Retina (tissue), 1 donor: ENCODE measurements at regions not wholly inside any gene's neighbourhood (a gene's known extent, or its start where the extent isn't known, plus 50 kb on each side); places are given as distances from the start of the nearest gene placed in this dataset.
A peak's percentile ranks its signal among the peaks of the same experiment; 100 is the strongest.
"Not testable (repeated sequence)": the region's sequence is repeated elsewhere in the genome, so short reads cannot be mapped to it uniquely, and the experiment has no call there.

Experiments
- DNase-seq: peaks from one replicate; pipeline ENCODE4 v3.0.0-alpha.2; 2016

DNA sequence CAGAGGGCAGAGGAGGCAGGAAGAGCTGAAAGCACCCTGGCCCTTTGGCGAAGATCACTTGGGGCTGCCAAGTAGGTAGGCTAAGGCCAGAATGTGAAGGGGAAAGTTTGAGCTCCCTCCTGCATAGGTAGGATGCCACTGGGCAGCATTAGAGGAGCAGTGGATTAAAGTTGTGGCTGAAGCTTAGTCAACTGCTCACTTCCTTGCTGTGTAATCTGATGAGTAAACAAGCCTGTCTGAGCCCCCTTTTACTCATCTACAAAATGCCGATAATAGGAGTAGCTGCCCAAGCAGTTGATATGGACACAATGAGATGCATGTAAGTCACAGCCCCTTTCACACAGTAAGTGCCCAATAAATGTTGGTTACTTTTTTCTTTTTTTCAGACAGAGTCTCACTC lies 216.4 kb downstream of the MN1 start:
- DNase-seq: no peak

DNA sequence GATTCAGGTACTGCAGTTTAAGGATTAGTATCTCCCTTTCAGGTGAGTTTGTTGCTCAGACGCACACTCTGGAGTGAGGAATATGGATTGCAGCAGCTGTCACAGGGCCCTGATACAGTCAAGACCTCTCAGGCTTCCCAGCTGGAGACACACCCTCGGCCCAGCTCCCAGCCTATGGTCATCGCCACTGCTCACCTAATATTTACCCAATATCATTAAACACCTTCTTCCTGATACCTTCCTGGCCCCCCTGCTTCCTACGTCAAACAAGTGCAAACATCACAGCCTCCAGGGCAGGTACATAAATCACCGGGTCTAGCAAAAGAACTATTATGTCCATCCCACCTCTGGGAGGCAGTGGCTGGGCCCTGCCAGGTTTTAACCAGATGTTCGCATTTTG lies 213.3 kb downstream of the MN1 start:
- no peak for DNase-seq

DNA sequence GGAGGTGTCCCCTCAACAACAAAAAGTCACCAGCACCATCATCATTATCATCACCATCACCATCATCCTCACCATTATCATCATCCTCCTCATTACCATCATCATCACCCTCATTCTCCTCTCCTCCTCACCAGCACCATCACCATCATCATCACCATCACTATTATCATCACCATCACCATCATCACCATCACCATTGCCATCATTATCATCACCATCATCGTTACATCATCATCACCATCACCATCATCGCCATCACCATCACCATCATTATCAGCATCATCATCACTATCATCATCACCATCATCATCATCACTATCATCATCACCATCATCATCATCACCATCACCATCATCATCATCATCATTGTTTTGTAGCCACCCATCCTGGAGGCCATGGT lies 212.6 kb downstream of the MN1 start:
- DNase-seq: no peak

DNA sequence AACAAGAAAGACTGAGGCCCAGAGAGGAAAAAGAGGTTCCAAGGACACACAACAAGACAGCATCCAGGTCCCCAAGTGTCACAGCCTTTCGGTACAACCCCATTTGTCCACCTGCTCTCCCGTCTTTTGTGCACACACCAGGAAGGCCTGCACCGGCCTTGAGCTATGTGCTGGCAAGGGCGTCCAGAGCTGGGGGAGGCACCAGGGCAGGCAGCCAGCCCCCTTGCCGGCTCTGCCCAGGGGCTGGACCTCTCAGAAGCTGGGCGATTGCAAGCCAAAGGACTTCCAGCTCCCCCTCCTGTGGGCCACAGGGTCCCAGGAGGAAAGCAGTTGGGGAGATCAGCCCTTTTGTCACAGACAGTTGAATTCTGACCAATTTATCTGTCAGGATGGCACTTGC lies 210.5 kb downstream of the MN1 start:
- no peak for DNase-seq

DNA sequence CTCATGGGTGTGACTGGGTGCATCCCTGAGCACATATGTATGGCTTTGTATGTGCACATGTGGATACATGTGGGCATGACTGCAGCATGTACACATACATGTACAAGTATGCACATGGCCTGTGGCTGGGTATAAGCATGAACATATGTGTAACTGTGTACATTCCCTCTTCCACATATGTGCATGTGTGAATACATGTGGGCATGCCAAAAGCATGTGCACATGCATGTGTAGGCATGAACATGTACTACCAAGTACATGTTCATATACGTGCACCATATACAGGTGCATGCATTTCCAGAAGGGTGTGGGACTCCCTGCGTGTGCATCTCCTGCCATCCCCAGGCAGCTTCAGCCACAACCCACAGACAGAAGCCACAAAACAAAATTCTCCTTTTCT lies 208.2 kb downstream of the MN1 start:
- no peak for DNase-seq

DNA sequence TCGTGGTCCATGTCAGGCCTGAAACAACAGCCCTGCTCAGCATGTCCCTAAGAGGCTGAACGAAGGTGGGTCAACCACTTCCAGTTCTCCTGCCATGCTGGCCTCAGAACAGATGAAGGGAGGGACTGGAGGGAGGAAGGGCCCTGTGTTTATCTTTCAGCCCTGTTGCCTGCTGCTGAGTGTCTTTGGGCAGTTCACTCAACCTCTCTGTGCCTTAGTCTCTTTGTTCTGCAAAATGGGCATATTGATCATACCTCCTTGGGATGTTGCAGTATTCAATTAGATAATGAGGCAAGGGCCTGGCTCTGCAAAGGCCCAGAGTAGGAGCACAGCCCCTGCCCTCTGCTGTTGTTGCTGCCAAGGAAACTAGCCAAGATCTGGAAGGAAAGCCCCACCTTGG lies 207.5 kb downstream of the MN1 start:
- DNase-seq: no peak

DNA sequence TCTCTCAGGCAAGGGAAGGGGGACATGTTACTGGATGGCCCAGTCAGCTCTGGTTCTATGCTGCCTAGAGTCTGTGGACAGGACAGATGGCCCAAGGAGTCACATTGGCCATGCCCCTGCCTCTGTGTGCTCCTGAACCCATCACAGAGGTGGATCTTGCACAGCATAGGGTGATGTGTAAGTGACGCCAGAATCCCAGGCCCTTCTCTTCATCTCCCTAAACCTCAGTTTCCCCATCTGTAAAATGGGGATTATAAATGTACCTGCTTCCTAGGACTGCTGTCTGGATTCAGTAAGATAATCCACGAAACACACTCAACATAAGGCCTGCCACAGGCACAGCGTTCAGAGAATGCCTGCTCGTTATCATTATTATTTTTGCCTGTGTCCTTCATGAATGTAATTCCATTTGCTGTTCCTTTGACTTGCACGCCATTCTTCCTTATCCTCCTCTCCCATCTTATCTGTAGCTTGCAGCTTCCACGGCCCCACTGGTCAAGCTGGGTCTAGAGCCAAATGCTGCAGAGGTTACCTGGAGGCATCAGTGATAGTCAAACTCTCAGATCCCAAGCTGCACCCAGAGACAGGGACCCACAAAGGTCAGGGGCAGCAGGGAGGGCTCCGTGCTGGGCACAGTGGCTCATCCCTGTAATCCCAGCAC lies 207.0 kb downstream of the MN1 start:
- DNase-seq: no peak

DNA sequence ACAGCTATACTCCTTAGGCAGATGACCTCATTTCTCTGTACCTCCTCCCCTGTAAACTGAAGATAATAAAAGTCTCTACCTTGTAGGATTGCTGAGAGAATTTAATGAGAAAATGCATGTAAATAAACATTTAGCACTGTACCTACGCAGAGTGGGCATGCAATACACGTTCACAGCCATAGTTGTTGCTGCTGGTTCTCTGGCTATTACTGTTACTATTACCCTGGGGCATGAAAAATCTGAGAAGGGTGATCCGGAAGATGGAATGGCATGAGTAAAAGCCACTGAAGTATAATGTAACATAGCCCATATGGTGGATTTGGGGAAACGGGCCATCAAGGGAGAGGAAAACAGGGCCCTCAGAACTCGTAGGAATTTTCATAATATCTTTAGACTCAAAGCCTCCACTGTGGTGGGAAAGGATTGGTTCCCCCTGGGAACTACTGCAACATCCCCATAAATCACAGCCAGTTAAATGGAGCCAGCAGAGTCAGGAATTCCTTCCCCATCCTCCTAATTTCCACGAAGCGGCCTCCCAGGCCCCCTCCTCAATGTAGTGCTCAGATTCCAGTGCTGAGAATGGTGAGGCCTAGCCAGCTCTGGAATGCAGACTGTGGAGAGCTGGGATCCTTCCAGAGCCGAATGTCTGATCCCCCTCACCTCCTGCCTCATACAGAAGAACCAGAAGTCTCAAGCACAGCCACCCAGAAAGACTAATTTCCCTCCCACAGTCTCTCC lies 205.3 kb downstream of the MN1 start:
- no peak for DNase-seq

DNA sequence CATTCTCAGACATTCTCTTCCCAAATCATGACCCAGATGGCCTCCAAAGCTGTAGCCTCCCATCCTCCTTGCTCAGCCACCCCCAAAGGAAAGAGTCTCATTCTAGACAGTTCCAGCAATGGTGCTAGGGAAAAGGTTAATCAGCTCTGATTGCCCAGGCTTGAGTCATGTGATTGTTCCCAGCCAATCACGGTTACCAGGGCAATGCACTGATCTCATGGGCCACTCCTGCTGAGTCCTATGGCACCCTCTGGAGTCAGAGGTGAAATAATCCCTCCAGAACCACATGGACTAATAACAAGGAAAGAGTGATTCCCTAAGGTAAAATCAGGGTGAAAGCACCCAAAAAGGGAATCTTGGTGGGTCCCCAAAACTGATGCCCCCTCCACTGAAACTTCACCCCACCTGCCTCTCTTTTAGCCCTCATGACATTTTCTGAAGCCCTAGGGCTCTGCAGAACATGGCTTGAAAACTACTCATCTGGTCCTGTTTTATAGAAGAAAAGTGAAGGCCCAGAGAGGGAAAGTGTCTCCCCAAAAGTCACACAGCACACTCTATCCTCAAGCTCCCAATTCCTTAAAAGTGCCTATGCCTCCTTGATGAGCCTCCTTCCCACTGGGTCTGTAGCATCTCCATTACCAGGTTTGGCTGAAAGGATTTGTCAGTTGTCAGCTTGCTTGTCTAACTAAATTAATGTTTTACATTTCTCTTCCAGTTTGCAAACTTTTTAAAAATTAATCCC lies 203.7 kb downstream of the MN1 start:
- no peak for DNase-seq

DNA sequence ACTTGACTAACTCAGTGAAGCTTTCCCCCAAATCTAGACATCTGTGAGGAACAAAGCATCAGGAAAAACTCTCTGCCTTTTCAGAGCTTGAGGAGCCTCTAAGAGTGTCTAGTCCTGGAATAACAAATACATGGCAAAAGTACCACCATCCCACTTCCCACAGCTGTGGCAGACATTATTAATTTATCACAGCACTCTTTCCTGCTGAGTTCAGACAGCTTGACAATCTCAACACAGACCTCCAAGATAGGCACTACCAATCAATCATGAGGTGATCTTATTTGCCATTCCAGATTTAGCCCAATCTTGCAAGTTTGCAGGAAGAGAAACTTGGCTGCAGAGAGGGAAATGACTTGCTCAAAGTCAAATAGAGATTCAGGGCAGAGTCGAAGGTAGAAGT lies 202.8 kb downstream of the MN1 start:
- no peak for DNase-seq

DNA sequence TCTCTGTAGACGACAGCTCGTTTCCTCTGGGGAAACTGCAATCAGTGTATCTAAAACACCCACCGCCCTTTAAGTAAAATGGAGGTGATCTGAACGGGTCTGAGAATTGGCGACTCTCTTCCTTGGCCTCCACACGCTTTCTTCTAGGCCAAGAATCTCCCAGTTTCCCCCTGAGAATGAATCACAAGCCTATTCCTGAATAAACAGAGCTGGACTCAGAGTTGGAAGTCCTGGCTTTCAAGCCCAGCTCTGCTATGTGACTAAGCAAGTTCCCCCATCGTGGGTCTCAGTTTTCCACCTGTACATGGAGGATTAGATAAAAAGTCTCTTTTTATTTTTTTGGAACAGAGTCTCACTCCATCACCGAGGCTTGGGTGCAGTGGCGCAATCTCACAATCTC lies 200.4 kb downstream of the MN1 start:
- DNase-seq: no peak

DNA sequence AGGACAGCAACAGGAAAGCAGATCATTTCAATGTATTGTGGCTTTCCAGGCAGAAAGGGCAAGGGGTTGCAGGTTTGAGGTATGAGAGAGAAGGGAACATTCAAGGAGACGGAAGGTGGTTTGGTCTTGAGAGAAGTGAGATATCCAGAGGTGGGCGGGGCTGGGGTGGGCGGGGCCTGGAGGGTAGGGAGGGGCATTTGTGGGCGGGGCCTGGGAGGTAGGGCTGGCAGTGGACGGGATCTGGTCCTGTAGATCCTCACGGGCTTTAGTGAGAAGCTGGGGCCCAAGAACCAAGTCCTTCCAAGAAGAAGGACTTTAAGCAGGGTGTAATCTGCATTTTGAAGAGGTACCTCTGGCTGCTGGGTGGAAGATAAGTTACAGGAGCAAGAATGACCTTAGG lies 199.2 kb downstream of the MN1 start:
- no peak for DNase-seq

DNA sequence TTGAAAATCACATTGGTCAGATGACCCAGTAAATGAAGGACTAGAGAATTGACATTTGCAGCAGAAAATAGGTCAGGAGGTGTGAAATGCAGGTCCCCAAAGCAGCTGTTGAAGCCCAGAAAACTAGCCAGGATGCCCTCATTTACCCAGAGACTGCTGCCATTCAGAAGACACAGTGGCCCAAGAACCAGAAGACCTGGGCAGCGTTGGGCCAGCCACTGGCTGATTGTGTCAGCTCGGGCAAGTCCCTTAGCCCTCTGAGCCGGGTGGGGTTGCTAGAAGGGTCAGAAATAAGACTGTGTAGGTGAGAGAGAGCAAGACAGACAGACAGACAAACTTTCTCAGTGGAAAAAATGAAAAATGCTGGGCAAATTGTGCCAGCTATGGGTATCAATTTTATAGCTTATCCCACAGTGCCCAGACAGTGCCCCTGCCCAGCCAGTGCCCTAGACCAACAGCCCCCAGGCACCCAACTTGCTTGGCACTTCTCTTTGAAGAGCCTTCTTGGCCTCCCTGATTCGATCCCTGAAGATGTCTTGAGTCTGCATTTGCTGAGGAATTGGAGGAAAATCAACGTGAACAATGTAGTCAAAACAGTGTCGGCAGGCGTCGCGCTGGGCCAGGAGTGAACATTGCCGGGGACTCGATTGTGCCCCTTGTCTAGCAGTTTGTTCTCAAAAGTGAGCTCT lies 198.3 kb downstream of the MN1 start:
- no peak for DNase-seq

DNA sequence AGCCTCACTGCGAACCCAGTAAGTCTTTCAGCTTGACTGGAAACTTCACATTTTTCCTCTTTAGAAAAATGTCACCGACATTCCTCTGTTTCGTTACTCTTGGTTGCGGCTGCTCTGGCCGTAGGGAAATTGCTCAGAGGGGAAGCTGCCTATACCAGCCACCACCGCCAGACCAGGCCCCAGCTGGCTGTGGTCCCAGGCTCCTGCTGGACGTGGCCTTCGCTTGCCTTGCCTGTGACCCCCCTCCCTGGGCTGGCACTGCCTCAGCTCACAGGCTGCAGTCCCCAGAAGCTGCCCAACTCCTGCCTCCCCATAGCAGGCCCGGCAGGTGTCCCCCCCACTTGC lies 197.8 kb downstream of the MN1 start:
- DNase-seq: no peak

DNA sequence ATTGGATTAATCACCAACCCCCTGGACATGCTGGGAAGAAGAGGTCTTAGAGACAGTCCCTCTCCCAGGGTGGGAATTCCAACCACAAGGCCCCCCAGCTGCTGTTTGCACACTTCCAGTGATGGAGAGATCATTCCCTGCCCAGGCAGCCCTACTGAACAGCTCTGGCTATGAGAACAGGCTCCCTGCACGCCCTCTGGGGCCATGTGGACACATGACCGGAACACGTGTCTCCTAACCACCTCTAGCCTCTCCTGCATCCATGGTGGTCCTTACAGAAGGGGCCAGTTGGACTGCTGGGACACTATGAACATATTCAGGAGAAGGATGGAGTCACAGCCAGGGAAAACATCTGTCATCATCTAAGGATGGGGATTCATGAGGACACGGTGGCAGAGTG lies 196.2 kb downstream of the MN1 start:
- no peak for DNase-seq

DNA sequence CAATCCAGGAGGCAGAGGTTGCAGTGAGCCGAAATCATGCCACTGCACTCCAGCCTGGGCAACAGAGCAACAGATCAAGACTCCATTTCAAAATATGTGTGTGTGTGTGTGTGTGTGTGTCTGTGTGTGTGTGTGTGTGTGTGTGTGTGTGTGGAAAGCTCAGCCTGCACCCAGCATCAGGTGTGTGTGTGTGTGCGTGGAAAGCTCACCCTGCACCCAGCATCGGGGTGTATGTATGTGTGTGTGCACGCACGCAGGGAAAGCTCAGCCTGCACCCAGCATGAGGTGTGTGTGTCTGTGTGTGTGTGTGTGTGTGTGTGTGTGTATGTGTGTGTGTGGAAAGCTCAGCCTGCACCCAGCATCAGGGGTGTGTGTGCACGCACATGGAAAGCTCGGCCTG lies 193.8 kb downstream of the MN1 start:
- not testable (repeated sequence) for DNase-seq

DNA sequence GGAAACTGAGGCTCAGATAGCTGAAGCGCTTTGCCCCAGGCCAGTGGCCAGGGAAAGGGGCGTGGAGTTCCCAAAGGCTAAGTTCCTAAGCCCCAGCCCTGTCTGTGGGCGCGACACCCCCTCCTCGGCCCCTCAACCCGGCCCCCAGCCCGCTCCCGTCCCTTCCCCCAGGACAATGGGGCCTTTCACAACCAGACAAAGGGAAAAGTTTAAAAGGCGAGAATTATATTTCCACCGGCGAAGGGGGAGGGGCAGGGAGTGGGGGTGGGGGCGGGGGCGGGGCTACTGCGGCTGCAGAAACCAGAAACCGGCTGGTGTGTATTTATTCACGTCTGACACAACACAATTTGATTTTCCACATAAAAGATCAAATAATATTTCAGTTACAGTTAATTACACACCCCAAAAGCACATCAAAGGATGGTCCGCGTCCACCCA lies 192.1 kb downstream of the MN1 start:
- DNase-seq: peak; percentile 63

DNA sequence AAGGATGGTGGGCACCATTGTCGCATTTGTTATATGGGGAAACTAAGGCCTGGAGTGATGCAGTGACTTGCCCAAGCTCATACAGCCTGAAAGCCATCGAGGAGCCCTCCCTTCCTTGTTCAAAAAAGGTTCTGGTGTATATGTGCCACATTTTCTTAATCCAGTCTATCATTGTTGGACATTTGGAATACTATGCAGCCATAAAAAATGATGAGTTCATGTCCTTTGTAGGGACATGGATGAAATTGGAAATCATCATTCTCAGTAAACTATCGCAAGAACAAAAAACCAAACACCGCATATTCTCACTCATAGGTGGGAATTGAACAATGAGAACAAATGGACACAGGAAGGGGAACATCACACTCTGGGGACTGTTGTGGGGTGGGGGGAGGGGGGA lies 191.4 kb downstream of the MN1 start:
- DNase-seq: not testable (repeated sequence)

DNA sequence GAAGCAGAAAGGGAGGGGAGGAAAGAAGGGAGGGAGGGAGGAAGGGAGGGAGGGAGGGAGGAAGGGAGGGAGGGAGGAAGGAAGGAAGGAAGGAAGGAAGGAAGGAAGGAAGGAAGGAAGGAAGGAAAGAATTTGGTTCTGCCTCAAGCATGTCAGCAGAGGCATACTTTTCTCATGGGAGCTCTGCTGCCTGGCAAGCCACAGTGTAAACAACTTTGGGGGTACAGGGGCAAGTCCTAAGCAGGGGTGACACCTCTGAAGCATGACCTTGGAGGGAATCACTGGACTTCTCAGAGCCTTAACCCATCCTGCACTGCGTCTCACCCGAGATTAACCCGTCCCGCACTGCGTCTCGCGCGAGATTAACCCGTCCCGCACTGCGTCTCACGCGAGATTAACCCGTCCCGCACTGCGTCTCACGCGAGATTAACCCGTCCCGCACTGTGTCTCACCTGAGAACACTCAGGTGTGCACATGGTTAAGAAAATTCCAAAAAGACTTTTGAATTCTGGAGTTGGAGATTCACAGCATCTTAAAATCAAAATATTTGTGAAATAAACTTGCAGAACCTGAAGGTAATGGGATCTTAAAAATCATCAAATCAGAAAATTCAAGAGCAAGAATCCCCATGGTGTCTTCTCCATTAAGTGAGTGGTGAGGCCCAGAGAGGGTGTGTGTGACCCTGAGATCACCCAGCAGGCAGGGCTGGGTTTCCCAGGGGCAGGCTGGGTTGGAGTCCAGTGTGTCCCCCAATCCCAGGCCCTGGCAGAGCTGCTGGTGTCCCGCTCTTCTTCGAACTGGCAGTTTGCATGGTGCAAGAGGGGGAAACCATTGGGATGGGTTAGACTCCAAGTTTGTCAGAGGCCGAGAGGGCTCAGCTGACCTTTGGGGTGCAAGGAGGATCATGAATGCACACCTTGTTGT lies 190.4 kb downstream of the MN1 start:
- DNase-seq: no peak

DNA sequence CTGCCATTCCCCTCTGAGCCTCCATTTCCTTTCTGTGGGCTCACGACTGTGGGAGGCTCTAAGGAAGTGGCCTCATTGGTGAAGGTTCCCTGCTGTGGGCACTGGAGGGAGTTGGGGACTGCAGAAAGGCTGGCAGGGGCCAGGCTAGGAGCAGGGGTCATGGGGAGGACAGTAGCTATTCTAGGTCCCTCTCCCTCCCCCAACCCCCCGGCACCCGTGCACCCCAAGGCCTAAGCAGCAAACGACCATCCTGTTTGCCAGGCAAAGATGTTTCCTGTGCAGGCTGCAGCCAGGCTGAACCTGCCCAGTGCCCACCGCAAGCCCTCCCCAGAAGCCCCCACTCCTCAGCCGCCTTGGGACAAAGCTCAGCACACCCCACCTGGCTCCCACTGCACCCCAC lies 189.4 kb downstream of the MN1 start:
- no peak for DNase-seq

DNA sequence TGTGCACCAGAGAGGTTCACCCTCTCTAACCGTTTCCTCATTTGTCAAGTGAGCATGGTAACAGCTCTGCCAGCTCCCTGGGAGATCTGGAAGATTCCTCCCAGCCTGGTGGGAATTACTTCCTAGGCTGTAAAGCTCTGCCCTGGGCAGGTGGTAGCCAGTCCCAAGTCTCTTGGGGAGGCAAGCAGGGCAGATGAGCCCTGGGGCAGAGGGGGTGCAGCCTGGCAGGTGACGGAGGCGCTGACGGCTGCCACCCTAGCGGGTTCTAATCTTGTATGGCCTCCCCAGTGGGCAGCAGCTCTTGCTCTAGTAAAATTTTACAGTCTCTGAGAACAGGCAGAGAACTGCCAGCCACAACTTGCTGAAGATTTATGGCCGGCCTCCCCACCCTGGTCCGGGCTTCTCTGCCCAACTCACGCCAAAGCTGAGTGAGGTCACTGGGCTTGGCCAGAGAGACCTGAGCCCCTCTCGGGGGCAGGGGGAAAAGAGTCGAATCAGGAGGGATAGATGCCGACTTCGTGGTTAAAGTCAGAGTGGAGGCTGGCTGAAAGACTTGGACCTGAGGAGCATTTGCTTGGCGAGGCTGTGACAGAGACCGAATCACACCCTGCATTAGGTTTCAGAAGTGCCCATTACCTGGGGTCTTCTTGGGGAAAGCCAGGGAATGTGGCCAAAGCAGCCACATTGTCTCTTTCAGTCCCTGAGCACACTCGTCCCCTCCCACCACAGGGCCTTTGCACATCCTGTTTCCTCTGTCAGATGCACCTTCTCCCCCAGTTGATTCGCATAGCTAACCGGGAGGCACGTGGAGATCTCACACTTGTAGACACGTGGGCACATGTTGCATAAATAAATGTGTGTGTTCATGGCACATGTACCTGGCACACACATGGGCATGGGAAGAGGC lies 188.2 kb downstream of the MN1 start:
- DNase-seq: no peak
